Adrenal gland (tissue), 5 donors: ENCODE measurements at regions not wholly inside any gene's neighbourhood (a gene's known extent, or its start where the extent isn't known, plus 50 kb on each side); places are given as distances from the start of the nearest gene placed in this dataset.

Experiments
- CTCF ChIP-seq, 6 experiments: fragments of 450-650 bp in 4 of 6; fragments of 200-600 bp in 2 of 6; sonication (generic) in 1 of 6; IDR thresholded peaks; 1 replicate in 5 of 6; 2 replicates in 1 of 6; pipeline versions ENCODE4 v1.5.1 to v1.8.0; 2016 to 2021; ENCODE audit warnings: antibody characterized with exemption in 6 of 6, mild to moderate bottlenecking in 2 of 6, moderate library complexity in 1 of 6
- POLR2A ChIP-seq, 2 donors: fragments of 450-650 bp; IDR thresholded peaks; one replicate each; pipeline ENCODE4 v1.6.1; 2017; ENCODE audit warnings: antibody characterized with exemption in 2 of 2, mild to moderate bottlenecking in 2 of 2, moderate library complexity in 1 of 2
- donor health status: DM: no; HTN: no; CAD: no.

- TF ChIP-seq CTCF (IDR thresholded peaks at IDR 0.05) (no peak), POLR2A (IDR thresholded peaks at IDR 0.05) (no peak)
Observed at GRCh38 chr2:128372621-128373341, 54.1 kb upstream of the HS6ST1 start.
